NCI-H2029 (cell line): ENCODE measurements at regions not wholly inside any gene's neighbourhood (a gene's known extent, or its start where the extent isn't known, plus 50 kb on each side); places are given as distances from the start of the nearest gene placed in this dataset.

ENCODE experiments used
- DNase-seq: peaks from one replicate; lab custom pipeline; 2025; lab: John Stamatoyannopoulos, UW

DNA sequence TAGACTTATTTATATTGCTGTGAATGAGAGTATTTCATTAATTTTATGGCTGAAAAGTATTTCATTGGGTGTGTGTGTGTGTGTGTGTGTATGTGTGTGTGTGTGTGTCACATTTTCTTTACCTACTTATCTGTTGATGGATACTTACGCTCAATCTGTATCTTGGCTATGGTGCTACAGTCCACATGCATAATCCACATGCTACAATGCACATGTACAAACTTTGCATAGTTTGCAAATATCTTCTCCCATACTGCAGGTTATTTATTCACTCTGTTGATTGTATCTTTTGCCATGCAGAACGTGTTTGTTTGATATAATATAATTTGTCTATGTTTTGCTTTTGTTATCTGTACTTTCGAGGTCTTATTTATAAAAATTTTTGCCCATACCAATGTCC, 167.8 kb downstream of the RAB28 start:
- DNase-seq, result no peak

DNA sequence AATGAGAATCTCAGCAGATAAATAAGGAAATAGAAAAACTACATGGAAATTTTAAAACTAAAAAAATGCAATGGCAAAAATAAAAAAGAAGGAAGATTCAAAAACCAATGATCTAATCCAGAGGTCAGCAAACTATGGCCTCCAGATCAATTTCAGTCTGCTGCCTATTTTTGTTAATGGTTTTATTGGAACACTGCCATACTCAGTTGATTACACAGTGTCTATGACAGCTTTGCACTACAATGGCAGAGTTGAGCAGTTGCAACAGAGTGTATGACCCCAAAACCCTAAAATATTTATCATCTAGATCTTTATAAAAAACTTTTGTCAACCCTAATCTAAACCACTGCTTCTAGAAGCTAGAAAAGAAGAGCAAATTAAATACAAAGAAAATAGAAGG, 170.3 kb downstream of the RAB28 start:
- DNase-seq, result peak; percentile 12

DNA sequence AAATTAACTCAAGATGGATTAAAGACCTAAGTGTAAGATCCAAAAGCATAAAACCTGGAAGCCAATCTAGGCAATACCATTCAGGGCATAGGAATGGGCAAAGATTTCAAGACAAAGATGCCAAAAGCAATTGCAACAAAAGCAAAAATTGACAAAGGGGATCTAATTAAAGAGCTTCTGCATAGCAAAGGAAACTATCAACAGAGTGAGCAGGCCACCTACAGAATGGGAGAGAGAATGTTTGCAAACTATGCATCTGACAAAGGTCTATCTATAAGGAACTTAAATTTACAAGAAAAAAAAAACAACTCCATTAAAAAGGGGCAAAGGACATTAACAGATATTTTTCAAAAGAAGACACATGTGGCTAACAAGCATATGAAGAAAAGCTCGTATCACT, 171.9 kb downstream of the RAB28 start:
- no peak for DNase-seq

DNA sequence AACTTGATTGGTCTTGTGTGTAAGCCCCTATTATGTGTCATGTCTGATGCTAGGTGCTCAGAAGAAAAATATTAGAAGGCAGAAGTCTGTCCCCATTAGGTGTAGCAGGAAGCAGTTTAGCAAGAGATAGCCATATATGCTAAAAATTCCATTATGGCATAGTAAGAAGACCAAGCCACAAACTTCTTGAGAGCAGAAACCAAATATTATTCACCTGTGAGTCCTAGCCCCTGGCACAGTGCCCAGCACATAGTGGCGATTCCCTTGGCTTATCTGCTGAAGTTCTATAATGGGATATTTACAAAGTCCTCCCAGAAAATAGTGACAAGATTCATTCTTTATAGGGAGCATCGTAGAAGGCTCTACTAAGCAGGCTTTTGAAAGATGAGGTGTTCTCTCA, 174.4 kb downstream of the RAB28 start:
- no peak for DNase-seq

DNA sequence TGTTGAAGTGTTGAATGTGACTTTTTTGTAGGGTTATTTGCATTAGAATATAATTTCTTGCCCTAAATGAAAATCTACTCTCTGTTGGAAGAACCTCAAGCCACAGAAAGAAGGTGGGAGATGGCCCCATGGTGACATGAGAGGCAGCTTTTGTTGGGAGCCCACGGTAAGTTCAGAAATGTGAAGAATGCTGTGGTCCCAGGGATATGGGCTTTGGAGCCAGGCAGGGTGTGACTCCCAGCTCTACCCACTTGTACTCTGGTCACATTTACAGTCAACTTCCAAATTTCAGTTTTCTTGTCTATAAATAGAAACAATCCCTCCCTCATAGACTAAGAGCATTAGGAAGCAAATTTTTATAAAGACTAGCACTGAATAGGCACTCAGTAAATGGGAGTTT, 177.8 kb downstream of the RAB28 start:
- no peak for DNase-seq

DNA sequence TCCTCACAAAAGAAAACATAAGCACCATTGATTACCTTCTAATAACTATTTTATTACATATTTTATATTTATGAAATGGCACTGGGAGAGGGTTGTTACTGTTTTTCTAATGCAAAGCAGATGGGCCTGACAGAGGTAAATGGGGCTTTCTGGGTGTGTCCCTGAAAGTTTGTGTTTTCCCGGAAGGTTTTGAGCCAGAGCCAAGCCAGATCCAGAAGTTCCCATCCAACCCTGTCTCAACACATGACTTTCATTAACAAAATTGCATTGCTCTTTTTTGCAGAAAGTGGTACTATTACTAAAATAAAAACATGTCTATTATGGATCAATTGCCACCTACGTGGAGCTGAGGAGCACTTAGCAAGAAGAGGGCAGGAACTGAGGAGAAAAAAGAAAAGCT, 181.3 kb downstream of the RAB28 start:
- DNase-seq, result no peak

DNA sequence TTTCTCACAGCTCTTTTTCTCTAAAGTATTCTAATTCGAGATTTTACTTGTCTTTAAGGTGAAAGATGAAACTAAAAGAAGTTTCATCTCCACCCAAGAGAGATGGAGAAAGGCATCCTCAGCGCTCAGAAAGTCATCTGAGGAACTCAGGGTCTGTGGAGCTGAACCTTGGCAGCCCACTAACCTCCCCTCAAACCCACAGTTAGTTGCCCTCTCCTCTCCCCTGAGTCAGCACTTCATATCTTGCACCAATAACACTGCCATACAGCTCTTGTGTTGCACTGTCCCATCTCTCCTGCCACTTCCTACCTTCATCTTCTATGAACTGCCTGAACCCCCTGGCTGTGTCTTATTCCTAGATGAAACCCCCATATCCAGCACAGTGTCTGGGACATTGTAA, 184.8 kb downstream of the RAB28 start:
- no peak for DNase-seq

DNA sequence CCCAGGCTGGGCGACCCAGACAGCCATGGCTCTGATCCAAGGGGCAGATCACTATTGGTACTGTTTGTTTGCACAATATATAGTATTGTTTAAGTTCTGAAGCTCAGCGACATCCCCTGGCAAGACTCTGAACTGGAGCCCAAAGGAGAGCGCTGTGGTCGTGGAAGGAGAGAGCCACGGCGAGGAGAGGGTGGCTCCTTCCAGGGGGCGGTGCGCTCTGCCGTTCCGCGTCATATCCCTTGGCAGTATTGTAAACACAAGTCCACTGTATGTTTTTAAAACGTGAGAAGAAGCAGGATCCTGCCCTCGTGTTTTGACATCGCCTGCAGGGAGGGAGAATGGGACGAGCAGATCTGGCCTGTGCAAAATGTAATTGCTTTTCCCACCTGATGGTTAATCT, 185.5 kb downstream of the RAB28 start:
- DNase-seq, result peak; percentile 12

DNA sequence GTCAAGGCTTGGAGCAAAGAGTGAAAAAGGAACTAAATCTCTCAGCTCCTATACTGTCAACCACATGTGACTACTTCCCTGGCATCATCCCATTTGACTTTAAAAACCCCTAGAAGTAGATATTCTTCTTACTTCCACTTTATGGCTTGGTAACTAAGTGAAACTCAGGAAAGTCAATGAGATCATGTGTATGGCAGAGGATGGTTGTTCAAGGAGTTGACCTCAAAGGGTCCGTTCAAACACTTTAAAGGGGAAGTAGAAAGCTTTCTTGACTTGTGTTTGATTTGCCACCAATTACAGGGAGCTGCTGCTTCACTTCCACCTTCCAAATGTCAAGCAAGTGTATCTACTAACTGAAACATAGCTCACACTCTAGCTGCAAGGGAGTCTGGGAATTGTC, 187.2 kb downstream of the RAB28 start:
- no peak for DNase-seq

DNA sequence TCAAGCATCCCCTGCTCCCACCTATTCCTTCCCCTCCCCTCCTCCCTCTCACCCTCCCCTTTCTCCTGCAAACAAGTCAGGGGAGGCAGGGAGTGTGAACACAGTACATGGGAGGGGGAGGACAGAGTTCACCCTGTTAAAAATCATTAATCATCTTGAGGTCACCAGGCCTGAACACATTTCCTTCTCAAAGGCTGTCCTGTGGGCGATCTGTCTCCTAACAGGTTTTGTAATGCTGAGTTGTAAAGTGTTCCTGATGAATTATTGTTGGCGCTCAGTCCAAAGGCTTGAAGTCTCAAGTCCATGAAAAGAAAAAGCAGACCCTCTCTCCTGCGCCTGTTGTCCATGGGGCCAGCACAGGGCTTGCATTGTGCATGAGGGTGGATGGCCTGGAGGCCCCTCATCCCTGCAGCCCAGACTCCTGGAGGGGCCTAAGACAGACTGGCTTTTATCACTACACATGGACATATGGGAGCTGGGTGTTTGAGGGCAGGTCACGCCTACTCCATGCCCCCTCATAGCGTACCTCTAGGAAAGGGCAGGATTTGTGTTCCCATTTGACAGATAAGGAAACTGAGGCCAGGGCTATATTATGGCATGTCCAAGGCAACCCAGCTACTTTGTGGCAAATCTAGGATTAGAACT, 189.1 kb downstream of the RAB28 start:
- no peak for DNase-seq

DNA sequence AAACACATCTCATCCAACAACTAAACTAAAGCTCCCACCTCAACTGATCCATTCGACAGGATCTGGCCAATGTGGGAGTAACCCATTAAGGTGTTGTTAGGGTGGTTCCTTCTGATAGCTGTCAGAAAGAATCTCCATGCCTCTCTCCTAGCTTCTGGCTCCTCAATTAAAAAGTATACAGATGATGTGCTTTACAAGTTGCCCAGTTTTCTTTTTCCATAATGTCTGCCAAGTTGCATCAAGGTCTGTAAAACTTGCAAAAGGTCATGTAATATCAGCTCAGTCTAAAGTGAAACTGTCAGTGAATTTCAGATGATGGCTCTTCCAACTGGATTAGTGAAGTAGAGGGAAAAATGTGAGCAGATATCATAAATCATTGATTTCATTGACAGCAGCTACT, 191.8 kb downstream of the RAB28 start:
- DNase-seq, result no peak

DNA sequence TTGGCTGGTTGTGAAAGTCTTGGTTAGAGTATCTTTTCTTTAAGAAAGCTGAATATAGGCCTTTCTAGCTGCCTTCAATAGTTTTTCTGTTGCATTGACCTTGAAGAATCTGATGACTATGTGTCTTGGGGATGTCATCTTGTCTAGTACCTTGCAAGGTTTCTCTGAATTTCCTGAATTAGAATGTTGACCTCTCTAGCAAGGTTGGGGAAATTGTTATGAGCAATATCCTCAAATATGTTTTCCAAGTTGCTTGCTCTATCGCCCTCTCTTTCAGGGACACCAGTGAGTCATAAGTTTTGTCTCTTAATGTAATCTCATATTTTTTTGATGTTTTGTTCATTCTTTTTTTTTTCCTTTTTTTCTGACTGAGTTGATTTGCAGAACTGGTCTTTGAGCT, 194.7 kb downstream of the RAB28 start:
- no peak for DNase-seq

DNA sequence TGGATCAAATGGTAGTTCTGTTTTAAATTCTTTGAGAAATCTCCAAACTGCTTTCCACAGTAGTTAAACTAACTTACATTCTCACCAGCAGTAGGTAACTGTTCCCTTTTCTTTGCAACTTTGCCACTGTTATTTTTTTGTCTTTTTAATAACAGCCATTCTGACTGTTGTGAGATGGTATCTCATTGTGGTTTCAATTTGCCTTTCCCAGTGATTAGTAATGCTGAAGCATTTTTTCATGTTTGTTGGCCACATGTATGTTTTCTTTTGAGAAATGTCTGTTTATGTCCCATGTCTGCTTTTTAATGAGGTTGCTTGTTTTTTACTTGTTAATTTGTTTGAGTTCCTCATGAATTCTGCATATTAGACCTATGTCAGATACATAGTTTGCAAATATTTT, 198.8 kb downstream of the RAB28 start:
- no peak for DNase-seq

DNA sequence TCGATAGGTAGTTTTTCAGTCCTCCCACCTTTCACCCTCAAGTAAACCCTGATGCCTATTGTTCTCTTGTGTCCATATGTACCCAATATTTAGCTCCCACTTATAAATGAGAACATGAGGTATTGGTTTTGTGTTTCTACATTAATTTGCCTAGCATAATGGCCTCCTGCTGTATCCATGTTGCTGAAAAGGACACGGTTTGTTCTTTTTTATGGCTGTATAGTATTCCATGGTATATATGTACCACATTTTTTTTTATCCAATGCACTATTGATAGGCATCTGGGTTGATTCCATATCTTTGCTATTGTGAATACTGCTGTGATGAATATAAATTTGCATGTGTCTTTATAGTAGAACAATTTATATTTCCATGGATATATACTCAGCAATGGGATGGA, 199.2 kb downstream of the RAB28 start:
- DNase-seq, result no peak

DNA sequence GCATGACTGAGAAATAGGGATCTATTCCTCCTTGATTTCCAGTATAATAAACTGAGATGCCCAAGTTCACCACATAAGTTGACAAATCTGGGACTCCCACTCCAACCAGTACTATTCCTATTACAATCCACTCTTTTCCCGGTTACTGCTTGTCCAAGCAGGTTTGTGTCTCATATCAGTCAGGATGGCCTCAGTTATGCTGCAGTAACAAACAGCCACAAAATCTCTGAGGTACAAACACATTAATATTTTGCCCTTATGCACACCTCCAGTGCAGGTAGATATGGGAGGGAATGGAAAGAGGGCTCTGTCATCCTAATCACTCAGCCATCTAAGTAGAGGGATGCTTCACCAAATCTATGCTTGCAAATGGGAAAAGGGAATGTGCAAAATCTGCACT, 207.8 kb downstream of the RAB28 start:
- DNase-seq, result no peak

DNA sequence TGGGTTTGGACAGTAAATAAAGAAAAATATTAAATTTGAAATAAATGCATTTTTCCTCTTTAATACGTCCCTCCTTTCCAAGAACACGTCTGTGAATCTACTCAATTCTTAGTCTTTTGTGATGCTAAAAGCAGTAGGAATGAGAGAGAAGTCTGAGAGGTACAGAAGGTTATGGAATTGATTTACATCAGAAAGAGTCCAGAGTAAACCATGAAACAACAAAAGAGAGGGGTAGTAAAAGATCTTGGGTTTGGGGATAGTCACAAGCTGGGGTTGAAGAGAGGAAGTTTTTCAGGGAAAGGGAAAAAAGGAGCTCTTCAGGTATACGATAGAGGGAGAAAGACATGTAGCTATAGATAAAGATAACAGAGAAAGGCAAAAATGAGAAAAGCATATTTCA, 215.4 kb downstream of the RAB28 start:
- no peak for DNase-seq

DNA sequence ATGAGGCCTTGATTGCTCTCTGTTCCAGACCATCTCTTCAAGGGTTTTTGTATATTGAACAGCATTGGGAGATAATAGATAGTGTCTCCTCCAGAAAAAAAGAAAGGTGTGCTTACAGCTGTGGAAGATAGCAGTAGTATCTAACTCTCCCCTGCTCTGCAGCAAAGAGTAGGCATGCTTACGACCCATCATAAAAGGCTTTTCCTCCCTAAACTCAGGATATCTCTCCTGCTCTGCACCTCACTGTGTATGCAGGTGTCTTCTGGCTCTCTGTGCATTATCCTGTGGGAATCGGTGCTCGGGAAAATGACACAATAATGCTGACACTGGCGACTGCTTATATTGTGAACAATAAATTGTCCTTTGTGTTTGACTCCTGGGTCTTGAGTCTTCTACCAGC, 216.0 kb downstream of the RAB28 start:
- no peak for DNase-seq

DNA sequence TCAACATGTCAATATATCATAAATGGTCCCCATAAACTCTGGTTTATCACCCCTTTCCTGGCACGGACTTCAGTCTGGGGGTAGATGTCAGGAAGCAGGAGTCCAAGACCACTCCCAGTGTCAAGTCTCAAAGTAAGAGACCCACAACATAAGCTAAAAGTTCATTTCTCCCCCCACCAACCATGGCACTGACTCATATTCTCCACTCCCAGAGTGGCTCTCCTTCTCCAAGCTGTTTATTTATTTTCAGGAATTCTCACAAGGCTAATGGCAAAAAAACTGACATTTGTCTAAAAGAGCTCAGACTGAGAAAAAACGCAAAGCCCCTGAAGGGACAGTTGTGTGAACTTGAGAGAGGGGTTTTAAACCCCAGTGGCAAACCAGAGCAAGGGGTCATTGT, 217.0 kb downstream of the RAB28 start:
- no peak for DNase-seq

DNA sequence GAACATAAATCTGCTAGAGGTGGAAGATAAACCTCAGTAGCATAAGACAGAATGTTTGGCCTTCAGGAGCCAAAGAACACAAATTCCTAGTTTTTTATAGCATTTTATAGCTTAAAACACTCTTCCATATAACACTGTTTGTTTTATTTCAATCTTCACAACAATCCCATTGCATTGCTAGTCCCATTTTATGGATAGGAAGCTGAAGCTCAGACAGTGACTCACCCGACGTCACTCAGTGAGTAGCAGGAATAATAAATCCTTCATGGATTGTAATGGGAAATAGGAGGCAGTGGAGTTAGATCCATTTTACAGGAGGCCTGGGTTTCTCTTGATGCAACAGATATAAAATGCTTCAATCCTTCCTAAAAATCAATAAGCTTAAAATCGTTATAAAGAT, 217.5 kb downstream of the RAB28 start:
- DNase-seq, result no peak

DNA sequence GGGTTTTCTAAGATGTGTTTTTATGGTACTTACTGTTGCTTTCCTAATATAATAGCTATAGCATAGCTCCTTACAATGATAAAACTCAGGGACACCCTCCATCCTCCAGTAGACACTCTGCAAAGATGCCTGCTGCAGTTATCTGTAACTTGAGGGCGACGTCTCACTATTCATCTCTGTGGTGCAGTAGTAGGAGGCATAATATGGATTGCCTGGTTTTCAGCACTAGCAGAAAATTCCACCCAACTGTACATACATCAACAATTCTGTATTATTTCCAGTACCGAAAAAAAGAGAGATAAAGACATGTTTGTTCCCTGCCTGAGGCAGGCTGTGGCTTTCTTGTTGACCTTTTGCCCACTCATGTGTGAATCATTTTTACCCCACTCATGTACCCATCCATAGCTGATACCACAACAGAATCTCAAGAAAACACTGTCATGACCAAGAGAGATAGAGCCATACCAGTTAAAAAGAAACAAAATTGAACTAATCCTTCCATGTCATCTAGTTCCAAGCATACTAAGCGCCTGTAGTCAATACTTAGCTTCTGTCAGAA, 220.1 kb downstream of the RAB28 start:
- DNase-seq, result no peak

DNA sequence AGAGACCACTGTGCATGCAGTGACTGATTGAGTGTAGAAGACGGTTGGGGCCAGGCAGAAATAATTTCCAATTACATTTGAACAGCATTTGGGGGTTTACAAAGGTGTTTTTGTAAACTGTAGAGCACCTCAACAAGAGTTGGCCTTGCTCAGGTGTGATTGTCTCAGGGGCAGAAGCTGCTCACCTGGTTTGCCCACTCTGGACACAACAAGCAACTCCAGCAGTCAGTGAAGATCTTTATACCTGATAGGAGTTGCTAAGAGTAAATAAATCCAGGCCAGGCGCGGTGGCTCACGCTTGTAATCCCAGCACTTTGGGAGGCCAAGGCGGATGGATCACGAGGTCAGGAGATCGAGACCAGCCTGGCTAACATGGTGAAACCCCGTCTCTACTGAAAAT, 221.3 kb downstream of the RAB28 start:
- DNase-seq, result no peak

DNA sequence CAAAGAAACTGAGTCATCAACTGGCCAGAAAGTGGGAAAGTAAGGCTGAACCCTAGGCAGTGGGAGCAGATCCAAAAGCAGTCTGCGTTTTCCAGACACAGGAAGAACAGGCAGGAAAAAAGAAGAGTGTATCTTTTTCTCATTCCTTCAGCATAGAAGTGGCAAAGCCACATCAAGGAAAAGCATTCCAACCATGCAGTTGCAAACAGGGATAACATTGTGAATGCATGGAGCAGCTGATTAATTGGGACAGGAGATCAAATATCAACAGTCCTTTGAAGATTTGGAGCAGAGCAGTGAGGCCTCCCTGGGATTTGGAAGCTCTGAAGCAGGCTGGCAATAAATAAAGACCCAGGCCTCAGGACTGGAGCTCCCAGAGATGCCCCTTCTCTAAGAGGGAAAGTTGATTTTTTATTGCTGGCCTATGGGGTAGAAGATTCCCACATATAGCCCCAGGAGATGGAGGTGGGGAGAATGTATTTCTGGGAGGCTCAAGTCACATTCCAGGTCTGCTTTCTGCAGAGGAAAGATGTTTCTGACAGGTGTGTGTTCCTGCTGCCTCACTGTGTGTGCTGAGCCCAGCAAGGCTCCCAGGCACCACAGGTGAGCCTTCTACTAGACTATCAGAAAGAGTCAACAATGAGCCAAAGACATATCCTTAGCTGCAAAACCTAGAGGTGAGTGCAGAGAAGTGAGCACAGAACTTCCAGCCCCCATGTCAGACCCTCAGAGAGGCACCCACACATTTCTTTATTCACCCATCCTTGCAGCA, 222.5 kb downstream of the RAB28 start:
- no peak for DNase-seq

DNA sequence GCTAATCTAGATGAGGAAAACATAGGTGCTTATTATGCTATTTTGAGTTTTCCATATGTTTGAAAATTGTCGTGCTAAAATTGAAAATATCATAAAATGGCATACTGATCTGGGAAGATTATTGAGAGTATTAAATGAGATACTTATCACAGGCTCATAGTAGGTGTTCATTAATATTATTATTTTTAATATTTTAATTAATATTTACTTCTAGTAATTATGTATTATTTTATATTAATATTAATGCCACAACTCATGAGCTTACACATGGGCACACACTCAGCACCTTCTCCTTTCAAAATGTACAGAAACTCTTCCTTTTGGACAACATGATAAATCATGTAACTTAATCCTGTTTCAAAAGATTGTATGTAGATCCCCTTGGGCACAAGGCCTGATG, 223.6 kb downstream of the RAB28 start:
- no peak for DNase-seq

DNA sequence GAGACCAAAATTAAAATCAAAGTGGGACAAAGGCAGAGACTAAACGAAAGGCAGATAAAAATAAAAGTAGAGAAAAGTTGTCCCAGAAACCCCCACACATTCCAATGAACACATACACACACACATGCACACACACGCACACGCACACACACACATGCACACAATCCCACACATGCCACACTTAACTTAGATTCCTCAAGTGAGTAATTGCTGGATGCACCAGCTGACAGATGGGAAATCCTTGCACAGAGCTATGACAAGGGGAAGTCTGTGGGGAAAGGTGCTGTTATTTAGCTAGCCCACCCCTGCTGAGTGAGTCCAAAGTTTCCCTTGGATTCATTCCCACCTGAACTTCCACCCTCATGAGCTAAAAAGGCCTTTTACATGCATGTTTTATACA, 233.9 kb downstream of the RAB28 start:
- DNase-seq, result no peak
